ENCODE measurements at regions not wholly inside any gene's neighbourhood (a gene's known extent, or its start where the extent isn't known, plus 50 kb on each side); places are given as distances from the start of the nearest gene placed in this dataset.

DNA sequence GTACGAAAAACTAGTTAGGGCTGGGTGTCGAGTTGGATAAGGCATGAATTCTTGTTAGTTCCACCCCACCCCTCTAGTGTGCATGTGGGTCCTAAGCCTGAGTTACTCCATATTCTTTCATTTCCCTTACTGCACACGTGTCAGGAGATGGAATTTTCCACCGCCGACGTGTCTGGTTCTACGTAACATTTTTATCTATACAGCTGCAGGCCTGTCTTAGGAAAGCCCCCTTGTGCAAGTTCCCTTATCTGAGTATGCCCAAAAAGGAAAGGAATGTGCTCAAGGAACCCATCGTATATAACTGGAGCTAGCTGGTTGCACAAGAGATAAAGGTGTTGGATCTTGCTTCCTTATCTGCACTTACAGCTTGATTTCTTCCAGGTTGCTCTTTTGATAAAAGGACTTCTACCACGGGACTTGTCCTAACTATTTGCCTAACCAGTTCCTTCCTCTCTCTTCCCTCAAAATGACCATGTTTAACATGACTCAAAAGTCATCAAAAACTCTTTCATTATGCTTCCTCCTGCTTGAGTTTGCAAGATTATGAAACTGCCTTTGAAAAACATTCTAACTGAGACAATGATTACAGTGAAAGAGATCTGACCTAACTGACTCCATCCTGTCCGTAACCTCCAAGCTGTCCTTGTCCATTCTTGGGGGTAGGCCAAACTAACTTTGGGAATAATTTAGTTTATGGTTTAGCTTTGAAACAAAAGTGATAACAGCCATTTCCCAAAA lies 181.4 kb downstream of the AKR1D1 start:
- Histone ChIP-seq H3K27ac (no peak overlapping the region), H3K4me3 (no peak overlapping the region), H3K36me3 (ENCODE audit: insufficient read depth in 1 of 2, low read depth in 1 of 2) (no peaks in the 10 kb centered on the region), H3K27me3 (ENCODE audit: insufficient read depth in 3 of 3, low read length in 2 of 3) (no peaks in the 10 kb centered on the region), H3K4me1 (no peaks in the 10 kb centered on the region), H3K9me3 (no peaks in the 10 kb centered on the region)
- intact Hi-C loops (cut with DNase I) = no loop called here
- DNase-seq = no peak
- no peak for TF ChIP-seq CTCF (IDR thresholded peaks at IDR 0.05)
- ATAC-seq = no peak
- WGBS, 3 donors = 57 to 75% (median 61%) methylated on average over 10 of the region's 10 CpGs

GRCh38 chr7:138258197-138258559 lies 181.9 kb downstream of the AKR1D1 start:
- 47 to 58% (median 55%) methylated on average over 3 of the region's 3 CpGs for WGBS, 3 donors
- intact Hi-C loops (cut with DNase I) = no loop called here
- ATAC-seq = no peak
- TF ChIP-seq CTCF (IDR thresholded peaks at IDR 0.05) = no peak
- no peak for DNase-seq
- H3K27me3 ChIP-seq (ENCODE audit: insufficient read depth in 3 of 3, low read length in 2 of 3) = no peaks in the 10 kb centered on the region
- no peaks in the 10 kb centered on the region for H3K9me3 ChIP-seq
- no peaks in the 10 kb centered on the region for H3K36me3 ChIP-seq (ENCODE audit: insufficient read depth in 1 of 2, low read depth in 1 of 2)
- no peaks in the 10 kb centered on the region for H3K4me1 ChIP-seq
- no peak overlapping the region for H3K27ac ChIP-seq
- no peak overlapping the region for H3K4me3 ChIP-seq

DNA sequence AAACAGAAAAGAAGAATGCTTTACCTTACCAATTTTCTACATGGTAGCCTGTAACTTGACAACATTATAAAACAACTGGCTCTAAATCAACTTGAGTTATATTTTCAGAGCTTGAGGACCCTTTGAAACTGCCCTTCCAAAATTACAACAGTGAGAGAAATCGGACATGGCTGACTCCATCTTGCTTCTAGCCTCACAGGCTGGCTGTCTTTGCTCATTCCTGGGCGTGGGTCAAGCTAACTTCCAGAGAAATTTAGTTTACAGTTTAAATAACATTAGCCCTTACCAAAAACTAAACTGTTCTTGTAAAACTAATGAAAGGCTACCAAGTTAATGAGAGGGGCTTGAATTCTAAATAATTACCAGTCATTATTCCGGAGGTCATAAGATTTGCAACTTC lies 183.4 kb downstream of the AKR1D1 start:
- H3K4me1 ChIP-seq = no peaks in the 10 kb centered on the region
- DNase-seq = no peak
- TF ChIP-seq CTCF (IDR thresholded peaks at IDR 0.05) = no peak
- 81 to 89% (median 85%) methylated on average over 3 of the region's 3 CpGs for WGBS, 3 donors
- H3K9me3 ChIP-seq = no peaks in the 10 kb centered on the region
- H3K27ac ChIP-seq = no peak overlapping the region
- no peak overlapping the region for H3K4me3 ChIP-seq
- H3K36me3 ChIP-seq (ENCODE audit: insufficient read depth in 1 of 2, low read depth in 1 of 2) = no peaks in the 10 kb centered on the region
- intact Hi-C loops (cut with DNase I) = no loop called here
- H3K27me3 ChIP-seq (ENCODE audit: insufficient read depth in 3 of 3, low read length in 2 of 3) = no peaks in the 10 kb centered on the region
- ATAC-seq = no peak

DNA sequence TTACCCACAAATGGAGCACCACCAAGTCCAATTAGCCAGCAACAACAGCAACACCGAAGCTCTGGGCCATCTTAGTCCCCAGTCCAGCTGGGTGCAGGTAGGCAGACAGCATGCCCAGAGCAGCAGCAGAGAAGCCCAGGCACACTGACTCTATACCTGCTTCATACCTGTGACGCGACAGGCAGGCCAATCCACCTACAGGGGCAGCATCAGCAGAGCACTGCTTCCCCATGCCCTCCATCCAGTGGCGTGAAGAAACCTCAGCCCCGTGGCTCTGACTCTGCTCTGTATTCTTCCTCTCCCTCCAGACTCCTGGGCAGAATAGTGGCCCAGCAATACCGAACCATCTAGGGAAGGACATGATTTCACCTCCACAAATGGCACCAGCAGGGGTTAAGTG lies 191.7 kb downstream of the AKR1D1 start:
- DNase-seq (no peak), ATAC-seq (no peak)
- H3K9me3 ChIP-seq = no peaks in the 10 kb centered on the region
- no peaks in the 10 kb centered on the region for H3K36me3 ChIP-seq (ENCODE audit: insufficient read depth in 1 of 2, low read depth in 1 of 2)
- no peak overlapping the region for H3K4me3 ChIP-seq
- no peaks in the 10 kb centered on the region for H3K27me3 ChIP-seq (ENCODE audit: insufficient read depth in 3 of 3, low read length in 2 of 3)
- no peak overlapping the region for H3K27ac ChIP-seq
- H3K4me1 ChIP-seq = no peaks in the 10 kb centered on the region
- intact Hi-C loops (cut with DNase I) = no loop called here
- no peak for TF ChIP-seq CTCF (IDR thresholded peaks at IDR 0.05)
- 90 to 96% (median 91%) methylated on average over 6 of the region's 6 CpGs for WGBS, 3 donors

DNA sequence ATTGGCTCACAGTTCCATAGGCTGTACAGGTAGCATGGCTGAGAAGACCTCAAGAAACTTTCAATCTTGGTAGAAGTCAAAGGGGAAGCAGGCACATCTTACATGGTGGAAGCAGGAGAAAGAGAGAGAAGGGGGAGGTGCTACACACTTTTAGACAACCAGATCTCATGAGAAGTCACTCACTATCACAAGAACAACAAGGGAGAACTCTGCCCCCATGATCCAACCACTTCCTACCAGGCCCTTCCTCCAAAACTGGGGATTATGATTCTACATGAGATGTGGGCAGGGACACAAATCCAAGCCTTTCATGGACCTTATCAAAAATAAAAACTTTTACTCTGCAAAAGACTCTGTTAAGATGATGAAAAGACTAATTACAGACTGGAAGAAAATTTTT lies 183.2 kb upstream of the TRIM24 start:
- DNase-seq = no peak
- no peak for ATAC-seq
- Histone ChIP-seq H3K4me3 (no peak overlapping the region), H3K36me3 (ENCODE audit: insufficient read depth in 1 of 2, low read depth in 1 of 2) (no peaks in the 10 kb centered on the region), H3K27ac (no peak overlapping the region), H3K27me3 (ENCODE audit: insufficient read depth in 3 of 3, low read length in 2 of 3) (no peaks in the 10 kb centered on the region), H3K9me3 (no peaks in the 10 kb centered on the region), H3K4me1 (no peaks in the 10 kb centered on the region)
- no peak for TF ChIP-seq CTCF (IDR thresholded peaks at IDR 0.05)
- intact Hi-C loops (cut with DNase I) = no loop called here
